ENCODE measurements at regions not wholly inside any gene's neighbourhood (a gene's known extent, or its start where the extent isn't known, plus 50 kb on each side); places are given as distances from the start of the nearest gene placed in this dataset.

GRCh38 chr1:56442290-56442877, 137.0 kb downstream of the PLPP3 start:
- no peak overlapping the region for H3K27ac Mint-ChIP-seq
- no peak overlapping the region for H3K4me3 Mint-ChIP-seq
- no peaks in the 10 kb centered on the region for H3K27me3 Mint-ChIP-seq (ENCODE audit: low read depth)

GRCh38 chr1:56441601-56442000, 137.8 kb downstream of the PLPP3 start:
- H3K27me3 Mint-ChIP-seq (ENCODE audit: low read depth): no peaks in the 10 kb centered on the region
- no peaks in the 10 kb centered on the region for H3K36me3 Mint-ChIP-seq (ENCODE audit: low read depth)
- no peak overlapping the region for H3K27ac Mint-ChIP-seq
- no peaks in the 10 kb centered on the region for H3K9me3 Mint-ChIP-seq
- no peak overlapping the region for H3K4me3 Mint-ChIP-seq
- no peaks in the 10 kb centered on the region for H3K4me1 Mint-ChIP-seq (ENCODE audit: low read depth)

More at GRCh38 chr1:56442290-56442877, 137.0 kb downstream of the PLPP3 start:
- Mint-ChIP-seq H3K9me3 (no peaks in the 10 kb centered on the region), H3K36me3 (ENCODE audit: low read depth) (no peaks in the 10 kb centered on the region), H3K4me1 (ENCODE audit: low read depth) (no peaks in the 10 kb centered on the region)

GRCh38 chr1:56439610-56440264, 139.6 kb downstream of the PLPP3 start:
- Mint-ChIP-seq H3K27me3 (ENCODE audit: low read depth) (no peaks in the 10 kb centered on the region), H3K36me3 (ENCODE audit: low read depth) (no peaks in the 10 kb centered on the region), H3K4me1 (ENCODE audit: low read depth) (no peaks in the 10 kb centered on the region), H3K27ac (no peak overlapping the region), H3K4me3 (no peak overlapping the region), H3K9me3 (no peaks in the 10 kb centered on the region)

GRCh38 chr1:56438901-56439551, 140.3 kb downstream of the PLPP3 start:
- Mint-ChIP-seq H3K36me3 (ENCODE audit: low read depth) (no peaks in the 10 kb centered on the region), H3K4me1 (ENCODE audit: low read depth) (no peaks in the 10 kb centered on the region), H3K4me3 (no peak overlapping the region), H3K9me3 (no peaks in the 10 kb centered on the region), H3K27me3 (ENCODE audit: low read depth) (no peaks in the 10 kb centered on the region), H3K27ac (no peak overlapping the region)

- no peaks in the 10 kb centered on the region for H3K9me3 Mint-ChIP-seq
- no peaks in the 10 kb centered on the region for H3K27me3 Mint-ChIP-seq (ENCODE audit: low read depth)
- H3K4me3 Mint-ChIP-seq: no peak overlapping the region
- H3K27ac Mint-ChIP-seq: no peak overlapping the region
- no peaks in the 10 kb centered on the region for H3K36me3 Mint-ChIP-seq (ENCODE audit: low read depth)
- no peaks in the 10 kb centered on the region for H3K4me1 Mint-ChIP-seq (ENCODE audit: low read depth)
These were observed 141.4 kb downstream of the PLPP3 start for GRCh38 chr1:56437959-56438358.

GRCh38 chr1:56436912-56437417, 142.4 kb downstream of the PLPP3 start:
- H3K4me3 Mint-ChIP-seq: no peak overlapping the region
- H3K36me3 Mint-ChIP-seq (ENCODE audit: low read depth): no peaks in the 10 kb centered on the region
- H3K4me1 Mint-ChIP-seq (ENCODE audit: low read depth): no peaks in the 10 kb centered on the region
- no peaks in the 10 kb centered on the region for H3K27me3 Mint-ChIP-seq (ENCODE audit: low read depth)
- no peak overlapping the region for H3K27ac Mint-ChIP-seq
- H3K9me3 Mint-ChIP-seq: no peaks in the 10 kb centered on the region

- H3K27me3 Mint-ChIP-seq (ENCODE audit: low read depth): no peaks in the 10 kb centered on the region
- H3K36me3 Mint-ChIP-seq (ENCODE audit: low read depth): no peaks in the 10 kb centered on the region
- no peaks in the 10 kb centered on the region for H3K4me1 Mint-ChIP-seq (ENCODE audit: low read depth)
- H3K9me3 Mint-ChIP-seq: no peaks in the 10 kb centered on the region
- H3K4me3 Mint-ChIP-seq: no peak overlapping the region
- no peak overlapping the region for H3K27ac Mint-ChIP-seq
These were observed 143.1 kb downstream of the PLPP3 start for GRCh38 chr1:56436296-56436695.

GRCh38 chr1:56435434-56436262, 143.7 kb downstream of the PLPP3 start:
- Mint-ChIP-seq H3K27me3 (ENCODE audit: low read depth) (no peaks in the 10 kb centered on the region), H3K36me3 (ENCODE audit: low read depth) (no peaks in the 10 kb centered on the region), H3K4me1 (ENCODE audit: low read depth) (no peaks in the 10 kb centered on the region), H3K4me3 (no peak overlapping the region), H3K27ac (no peak overlapping the region), H3K9me3 (no peaks in the 10 kb centered on the region)

- Mint-ChIP-seq H3K27me3 (ENCODE audit: low read depth) (no peaks in the 10 kb centered on the region), H3K4me3 (no peak overlapping the region), H3K9me3 (no peaks in the 10 kb centered on the region), H3K36me3 (ENCODE audit: low read depth) (no peaks in the 10 kb centered on the region), H3K27ac (no peak overlapping the region), H3K4me1 (ENCODE audit: low read depth) (no peaks in the 10 kb centered on the region)
These were observed 144.6 kb downstream of the PLPP3 start for GRCh38 chr1:56434740-56435139.

- H3K9me3 Mint-ChIP-seq: no peaks in the 10 kb centered on the region
- H3K4me3 Mint-ChIP-seq: no peak overlapping the region
- no peak overlapping the region for H3K27ac Mint-ChIP-seq
- H3K36me3 Mint-ChIP-seq (ENCODE audit: low read depth): no peaks in the 10 kb centered on the region
- H3K27me3 Mint-ChIP-seq (ENCODE audit: low read depth): no peaks in the 10 kb centered on the region
- H3K4me1 Mint-ChIP-seq (ENCODE audit: low read depth): no peaks in the 10 kb centered on the region
These were observed 145.3 kb downstream of the PLPP3 start for GRCh38 chr1:56434025-56434424.

- H3K27ac Mint-ChIP-seq: peak overlapping the region; percentile 17
- H3K27me3 Mint-ChIP-seq (ENCODE audit: low read depth): no peaks in the 10 kb centered on the region
- no peak overlapping the region for H3K4me3 Mint-ChIP-seq
- H3K9me3 Mint-ChIP-seq: no peaks in the 10 kb centered on the region
- no peaks in the 10 kb centered on the region for H3K4me1 Mint-ChIP-seq (ENCODE audit: low read depth)
- H3K36me3 Mint-ChIP-seq (ENCODE audit: low read depth): no peaks in the 10 kb centered on the region
These were observed 146.2 kb downstream of the PLPP3 start for GRCh38 chr1:56433056-56433577.

- Mint-ChIP-seq H3K27me3 (ENCODE audit: low read depth) (no peaks in the 10 kb centered on the region), H3K9me3 (no peaks in the 10 kb centered on the region), H3K27ac (no peak overlapping the region), H3K36me3 (ENCODE audit: low read depth) (no peaks in the 10 kb centered on the region), H3K4me1 (ENCODE audit: low read depth) (no peaks in the 10 kb centered on the region), H3K4me3 (no peak overlapping the region)
These were observed 147.0 kb downstream of the PLPP3 start for GRCh38 chr1:56432166-56432971.

GRCh38 chr1:56430141-56430839, 149.1 kb downstream of the PLPP3 start:
- Mint-ChIP-seq H3K9me3 (no peaks in the 10 kb centered on the region), H3K27me3 (ENCODE audit: low read depth) (no peaks in the 10 kb centered on the region), H3K4me1 (ENCODE audit: low read depth) (no peaks in the 10 kb centered on the region), H3K27ac (no peak overlapping the region), H3K36me3 (ENCODE audit: low read depth) (no peaks in the 10 kb centered on the region), H3K4me3 (no peak overlapping the region)

Data from T-helper 1 cell treated with Interleukin-12 subunit alpha and Interleukin-12 subunit beta and Interleukin-4 antibody, amounts not matched to agents 30 μg/mL and 1 μg/mL, for 36 hours (primary cell).